Activated CD8-positive, alpha-beta T cell treated with anti-CD3 and anti-CD28 coated beads for 36 hours (primary cell): ENCODE measurements at regions not wholly inside any gene's neighbourhood (a gene's known extent, or its start where the extent isn't known, plus 50 kb on each side); places are given as distances from the start of the nearest gene placed in this dataset.

Source experiments
- ATAC-seq: fragments of 200-7000 bp; cut with Tn5 transposase; one replicate; pipeline ENCODE4 v1.10.0; 2021; ENCODE audit warnings: mild to moderate bottlenecking, moderate library complexity
- CTCF ChIA-PET: fragments of 350-600 bp; sonication (Branson Sonifier 250); formaldehyde crosslinking; loops from one replicate; lab custom pipeline; 2021; ENCODE audit warnings: antibody characterized with exemption; lab: Charles Lee
- POLR2A ChIA-PET: fragments of 350-600 bp; sonication (Branson Sonifier 250); formaldehyde crosslinking; loops from one replicate; lab custom pipeline; 2021; ENCODE audit warnings: antibody characterized with exemption; lab: Charles Lee
- DNase-seq: peaks from one replicate; pipeline ENCODE4 v3.0.0-alpha.2; 2020
- H3K27ac Mint-ChIP-seq: one replicate; pipeline ENCODE4 v1.8.0; 2021; ENCODE audit warnings: mild to moderate bottlenecking, mixed read lengths
- H3K27me3 Mint-ChIP-seq: one replicate; pipeline ENCODE4 v1.8.0; 2021; ENCODE audit warnings: mixed read lengths
- H3K36me3 Mint-ChIP-seq: one replicate; pipeline ENCODE4 v1.8.0; 2021; ENCODE audit warnings: low read depth, mixed read lengths
- H3K4me1 Mint-ChIP-seq: one replicate; pipeline ENCODE4 v1.8.0; 2021; ENCODE audit warnings: low read depth, mixed read lengths
- H3K4me3 Mint-ChIP-seq: one replicate; pipeline ENCODE4 v1.8.0; 2021; ENCODE audit warnings: mild to moderate bottlenecking, moderate library complexity, mixed read lengths
- H3K9me3 Mint-ChIP-seq: one replicate; pipeline ENCODE4 v1.8.0; 2021; ENCODE audit warnings: mixed read lengths
- CTCF ChIP-seq: fragments of 200-600 bp; IDR thresholded peaks from one replicate; pipeline ENCODE4 v1.8.0; 2022; ENCODE audit warnings: antibody characterized with exemption, mild to moderate bottlenecking
- intact Hi-C: fragments of 100-400 bp; cut with micrococcal nuclease; formaldehyde crosslinking; loops from one replicate; pipeline ENCODE4 v1.10.0; 2022

GRCh38 chr1:213670692-213671023 is 317.1 kb upstream of the PROX1 start:
- intact Hi-C loops = no loop called here

GRCh38 chr1:213675043-213675442 is 312.7 kb upstream of the PROX1 start:
- ATAC-seq = no peak

More at GRCh38 chr1:213670692-213671023, 317.1 kb upstream of the PROX1 start:
- Mint-ChIP-seq H3K27me3 (no peaks in the 10 kb centered on the region), H3K36me3 (no peaks in the 10 kb centered on the region), H3K4me1 (peaks cover 5% of the 10 kb centered on the region), H3K4me3 (no peak overlapping the region), H3K9me3 (no peaks in the 10 kb centered on the region), H3K27ac (no peak overlapping the region)
- CTCF ChIA-PET = no interaction called here
- TF ChIP-seq CTCF = no peak
- POLR2A ChIA-PET = no interaction called here
- DNase-seq (no peak), ATAC-seq (no peak)

GRCh38 chr1:213676736-213677135 is 311.0 kb upstream of the PROX1 start:
- H3K9me3 Mint-ChIP-seq = no peaks in the 10 kb centered on the region
- POLR2A ChIA-PET = no interaction called here
- H3K36me3 Mint-ChIP-seq = no peaks in the 10 kb centered on the region
- DNase-seq (no peak), ATAC-seq (no peak)
- no peaks in the 10 kb centered on the region for H3K27me3 Mint-ChIP-seq
- CTCF ChIA-PET = no interaction called here
- H3K27ac Mint-ChIP-seq = no peak overlapping the region
- H3K4me1 Mint-ChIP-seq = no peaks in the 10 kb centered on the region
- TF ChIP-seq CTCF = no peak
- no peak overlapping the region for H3K4me3 Mint-ChIP-seq
- intact Hi-C loops = no loop called here

More at GRCh38 chr1:213675043-213675442, 312.7 kb upstream of the PROX1 start:
- no peaks in the 10 kb centered on the region for H3K9me3 Mint-ChIP-seq
- TF ChIP-seq CTCF = no peak
- no peaks in the 10 kb centered on the region for H3K27me3 Mint-ChIP-seq
- ChIA-PET POLR2A (no interaction called here), CTCF (no interaction called here)
- H3K27ac Mint-ChIP-seq = no peak overlapping the region
- peaks cover 5% of the 10 kb centered on the region for H3K4me1 Mint-ChIP-seq
- no peaks in the 10 kb centered on the region for H3K36me3 Mint-ChIP-seq
- intact Hi-C loops = no loop called here
- DNase-seq = no peak
- H3K4me3 Mint-ChIP-seq = no peak overlapping the region

GRCh38 chr1:213678348-213678747 is 309.4 kb upstream of the PROX1 start:
- no peak overlapping the region for H3K27ac Mint-ChIP-seq
- DNase-seq (no peak), ATAC-seq (no peak)
- H3K4me3 Mint-ChIP-seq = no peak overlapping the region
- TF ChIP-seq CTCF = no peak
- ChIA-PET POLR2A (no interaction called here), CTCF (no interaction called here)
- intact Hi-C loops = no loop called here
- H3K9me3 Mint-ChIP-seq = peaks cover 2% of the 10 kb centered on the region
- peaks cover 3% of the 10 kb centered on the region for H3K27me3 Mint-ChIP-seq
- no peaks in the 10 kb centered on the region for H3K36me3 Mint-ChIP-seq
- H3K4me1 Mint-ChIP-seq = no peaks in the 10 kb centered on the region

- Mint-ChIP-seq H3K27me3 (peaks cover 3% of the 10 kb centered on the region), H3K4me1 (no peaks in the 10 kb centered on the region), H3K36me3 (no peaks in the 10 kb centered on the region), H3K4me3 (no peak overlapping the region), H3K9me3 (peaks cover 2% of the 10 kb centered on the region), H3K27ac (no peak overlapping the region)
- ATAC-seq = no peak
- no peak for DNase-seq
- intact Hi-C loops = no loop called here
- no peak for TF ChIP-seq CTCF
- POLR2A ChIA-PET = no interaction called here
- CTCF ChIA-PET = no interaction called here
Measured at GRCh38 chr1:213678753-213679152, 309.0 kb upstream of the PROX1 start.
